Heart left ventricle (tissue), 16 donors: ENCODE measurements at regions not wholly inside any gene's neighbourhood (a gene's known extent, or its start where the extent isn't known, plus 50 kb on each side); places are given as distances from the start of the nearest gene placed in this dataset.

ENCODE experiments used
- ATAC-seq, 4 donors: fragments of 200-7000 bp; cut with Tn5 transposase; one replicate each; pipeline ENCODE4 v1.9.1; 2020 to 2022; ENCODE audit warnings: moderate library complexity in 4 of 4, mild to moderate bottlenecking in 3 of 4, moderate number of reproducible peaks in 1 of 4
- DNase-seq, 5 donors: peaks; one replicate each; pipeline ENCODE4 v3.0.0-alpha.2; 2020
- H3K27ac ChIP-seq, 12 donors: fragments of 200-600 bp; sonication (generic) in 4 of 12; one replicate each; pipeline versions ENCODE4 v1.5.0 to v1.8.0; 2016 to 2022; ENCODE audit warnings: mild to moderate bottlenecking in 2 of 12
- H3K27me3 ChIP-seq, 9 donors: fragments of 200-600 bp; sonication (generic) in 2 of 9; one replicate each; pipeline versions ENCODE4 v1.5.1 to v1.8.0; 2016 to 2022; ENCODE audit warnings: mild to moderate bottlenecking in 3 of 9
- H3K36me3 ChIP-seq, 9 donors: fragments of 200-600 bp; sonication (generic) in 2 of 9; one replicate each; pipeline versions ENCODE4 v1.5.0 to v1.8.0; 2018 to 2022; ENCODE audit warnings: mild to moderate bottlenecking in 2 of 9
- H3K4me1 ChIP-seq, 12 donors: fragments of 200-600 bp; sonication (generic) in 4 of 12; one replicate each; pipeline versions ENCODE4 v1.5.0 to v1.8.0; 2016 to 2022; ENCODE audit warnings: mild to moderate bottlenecking in 3 of 12
- H3K4me3 ChIP-seq, 12 donors: fragments of 200-600 bp; sonication (generic) in 4 of 12; one replicate each; pipeline versions ENCODE4 v1.5.0 to v1.8.0; 2017 to 2022; ENCODE audit warnings: mild to moderate bottlenecking in 9 of 12, moderate library complexity in 4 of 12
- H3K9me3 ChIP-seq, 12 donors: fragments of 200-600 bp; sonication (generic) in 4 of 12; one replicate each; pipeline versions ENCODE4 v1.5.0 to v1.8.0; 2016 to 2022; ENCODE audit warnings: mild to moderate bottlenecking in 1 of 12
- CTCF ChIP-seq, 12 donors: fragments of 200-600 bp; sonication (generic) in 4 of 12; IDR thresholded peaks; one replicate each; pipeline versions ENCODE4 v1.5.0 to v1.8.0; 2018 to 2022; ENCODE audit warnings: antibody characterized with exemption in 12 of 12, mild to moderate bottlenecking in 5 of 12
- POLR2A ChIP-seq, 2 donors: fragments of 450-650 bp; IDR thresholded peaks; one replicate each; pipeline ENCODE4 v1.6.1; 2017; ENCODE audit warnings: antibody characterized with exemption in 2 of 2, mild to moderate bottlenecking in 2 of 2, moderate library complexity in 2 of 2
- WGBS, 4 donors: extraction: QIAGEN DNeasy Blood & Tissue Kit in 2 of 4; methylation state at CpG; one replicate each; pipeline versions ENCODE4 v1.1.5 to v1.1.7; 2013 to 2018; 5-methylcytosine and 5-hydroxymethylcytosine counted together
- intact Hi-C, 10 donors: fragments of 100-400 bp; cut with DNase I; formaldehyde crosslinking; loops; one replicate each; pipeline versions ENCODE4 v1.11.1 to v1.14.2; 2022
- donor health status: ischemic (EF 13 %, LVEDD 7.1; RV severe dilation, severe dysfunction).
- donor health status: healthy with polysubstance abuse.
- donor health status: DM: no; HTN: yes; CAD: no.
- donor health status: DM: no; HTN: no; CAD: no.
- donor health status: ischemic (EF 25% LVEDD 6.9; RV normal size, moderate dysfunction).
- donor health status: ischemic (EF 25% LVEDD 5.7; RV mildly dilated, moderate dysfunction).
- donor health status: healthy.
- donor health status: DM: yes; HTN: yes; CAD: no.
- donor health status: ischemic (EF 35%, LVEDD 5.7; RV mildly dilated, moderate dysfunction).
- donor health status: nonischemic (EF 11% LVEDD 7.7; RV severe dilation, severe dysfunction).
- donor health status: DM: yes; HTN: yes; CAD: no.
- donor health status: PGD.
- donor health status: ischemic (EF 29% LVEDD 5.4; RV normal size, mild dysfunction).
- donor health status: nonischemic (EF 23%, LVEDD 6.1; RV moderate dilation, normal function).

GRCh38 chr5:96049398-96050272 lies 88.0 kb upstream of the ELL2 start:
- intact Hi-C loops: no loop called here
- Histone ChIP-seq H3K4me3 (no peak overlapping the region), H3K27ac (no peak overlapping the region), H3K27me3 (no peaks in the 10 kb centered on the region), H3K9me3 (peaks cover 0 to 3% (median 0%) of the 10 kb centered on the region in 12 donors), H3K4me1 (peaks cover 0 to 24% (median 5%) of the 10 kb centered on the region in 12 donors), H3K36me3 (no peaks in the 10 kb centered on the region)
- DNase-seq (no peak), ATAC-seq (peak in 2 of 4 donors; percentile 36 to 45)
- TF ChIP-seq POLR2A (IDR thresholded peaks at IDR 0.05): no peak
- TF ChIP-seq CTCF (IDR thresholded peaks at IDR 0.05): no peak
- WGBS, 4 donors: 22 to 30% (median 24%) methylated on average over 3 of the region's 3 CpGs

GRCh38 chr5:96048763-96049162 lies 87.1 kb upstream of the ELL2 start:
- no peaks in the 10 kb centered on the region for H3K27me3 ChIP-seq
- no peak for ATAC-seq
- TF ChIP-seq POLR2A (IDR thresholded peaks at IDR 0.05) (no peak), CTCF (IDR thresholded peaks at IDR 0.05) (no peak)
- no peak overlapping the region for H3K27ac ChIP-seq
- no peak for DNase-seq
- H3K4me1 ChIP-seq: peaks cover 0 to 21% (median 5%) of the 10 kb centered on the region in 12 donors
- no peaks in the 10 kb centered on the region for H3K36me3 ChIP-seq
- peaks cover 0 to 3% (median 0%) of the 10 kb centered on the region in 12 donors for H3K9me3 ChIP-seq
- intact Hi-C loops: no loop called here
- no peak overlapping the region for H3K4me3 ChIP-seq
- 43 to 63% (median 57%) methylated on average over 6 of the region's 6 CpGs for WGBS, 4 donors

GRCh38 chr5:96045888-96046287 lies 84.2 kb upstream of the ELL2 start:
- no peak for ATAC-seq
- Histone ChIP-seq H3K27me3 (no peaks in the 10 kb centered on the region), H3K36me3 (no peaks in the 10 kb centered on the region), H3K9me3 (no peaks in the 10 kb centered on the region), H3K27ac (no peak overlapping the region), H3K4me3 (no peak overlapping the region), H3K4me1 (peaks cover 0 to 18% (median 5%) of the 10 kb centered on the region in 12 donors)
- no peak for TF ChIP-seq POLR2A (IDR thresholded peaks at IDR 0.05)
- intact Hi-C loops: no loop called here
- 61 to 74% (median 68%) methylated on average over 5 of the region's 5 CpGs for WGBS, 4 donors
- no peak for DNase-seq

GRCh38 chr5:96043446-96043845 lies 81.8 kb upstream of the ELL2 start:
- no peak for TF ChIP-seq POLR2A (IDR thresholded peaks at IDR 0.05)
- no peak for TF ChIP-seq CTCF (IDR thresholded peaks at IDR 0.05)
- intact Hi-C loops: no loop called here
- DNase-seq: no peak

More at GRCh38 chr5:96043446-96043845, 81.8 kb upstream of the ELL2 start:
- H3K4me1 ChIP-seq: peaks cover 0 to 4% (median 0%) of the 10 kb centered on the region in 12 donors
- H3K4me3 ChIP-seq: no peak overlapping the region
- no peak overlapping the region for H3K27ac ChIP-seq
- H3K36me3 ChIP-seq: no peaks in the 10 kb centered on the region
- H3K27me3 ChIP-seq: no peaks in the 10 kb centered on the region
- peaks cover 0 to 2% (median 0%) of the 10 kb centered on the region in 12 donors for H3K9me3 ChIP-seq
- ATAC-seq: no peak
